ENCODE measurements at regions not wholly inside any gene's neighbourhood (a gene's known extent, or its start where the extent isn't known, plus 50 kb on each side); places are given as distances from the start of the nearest gene placed in this dataset.
"Not testable (repeated sequence)": the region's sequence is repeated elsewhere in the genome, so short reads cannot be mapped to it uniquely, and the experiment has no call there.

GRCh38 chr14:22370084-22370847 lies 218.8 kb downstream of the DAD1 start:
- DNase-seq (ENCODE audit: insufficient read length, low spot score): no peak
- TF ChIP-seq POLR2A (IDR thresholded peaks at IDR 0.05; ENCODE audit: low read depth, low read length) (no peak), TAF1 (IDR thresholded peaks at IDR 0.05; ENCODE audit: low read depth, low read length) (no peak)
- no peak for FAIRE-seq

- FAIRE-seq (no peak), DNase-seq (ENCODE audit: insufficient read length, low spot score) (no peak)
- no peak for TF ChIP-seq PAX5 (IDR thresholded peaks at IDR 0.05; ENCODE audit: insufficient read depth, low read length, severe bottlenecking)
- no peak for TF ChIP-seq SPI1 (IDR thresholded peaks at IDR 0.05; ENCODE audit: low read depth, low read length)
- no peak for TF ChIP-seq TAF1 (IDR thresholded peaks at IDR 0.05; ENCODE audit: low read depth, low read length)
- TF ChIP-seq POLR2A (IDR thresholded peaks at IDR 0.05; ENCODE audit: low read depth, low read length): no peak
- TF ChIP-seq POLR2AphosphoS5 (IDR thresholded peaks at IDR 0.05; ENCODE audit: low read depth, low read length): no peak
- TF ChIP-seq POU2F2 (IDR thresholded peaks at IDR 0.05; ENCODE audit: low read depth, low read length): no peak
These were observed 230.3 kb downstream of the DAD1 start for GRCh38 chr14:22358726-22359125.

GRCh38 chr14:22349281-22349680 lies 239.7 kb downstream of the DAD1 start:
- FAIRE-seq; DNase-seq (ENCODE audit: insufficient read length, low spot score): not testable (repeated sequence)

GRCh38 chr14:22344673-22345072 lies 244.4 kb downstream of the DAD1 start:
- DNase-seq (ENCODE audit: insufficient read length, low spot score): no peak
- TF ChIP-seq TAF1 (IDR thresholded peaks at IDR 0.05; ENCODE audit: low read depth, low read length) (no peak), POLR2AphosphoS5 (IDR thresholded peaks at IDR 0.05; ENCODE audit: low read depth, low read length) (no peak), POLR2A (IDR thresholded peaks at IDR 0.05; ENCODE audit: low read depth, low read length) (no peak), POU2F2 (IDR thresholded peaks at IDR 0.05; ENCODE audit: low read depth, low read length) (no peak), PAX5 (IDR thresholded peaks at IDR 0.05; ENCODE audit: insufficient read depth, low read length, severe bottlenecking) (no peak), SPI1 (IDR thresholded peaks at IDR 0.05; ENCODE audit: low read depth, low read length) (no peak)
- no peak for FAIRE-seq

GRCh38 chr14:22344209-22344608 lies 244.8 kb downstream of the DAD1 start:
- FAIRE-seq; DNase-seq (ENCODE audit: insufficient read length, low spot score): not testable (repeated sequence)

- FAIRE-seq: no peak
These were observed 248.0 kb downstream of the DAD1 start for GRCh38 chr14:22341049-22341448.

GRCh38 chr14:22338917-22339715 lies 249.9 kb downstream of the DAD1 start:
- no peak for DNase-seq (ENCODE audit: insufficient read length, low spot score)

More at GRCh38 chr14:22341049-22341448, 248.0 kb downstream of the DAD1 start:
- no peak for TF ChIP-seq POLR2A (IDR thresholded peaks at IDR 0.05; ENCODE audit: low read depth, low read length)
- no peak for TF ChIP-seq PAX5 (IDR thresholded peaks at IDR 0.05; ENCODE audit: insufficient read depth, low read length, severe bottlenecking)
- no peak for TF ChIP-seq POU2F2 (IDR thresholded peaks at IDR 0.05; ENCODE audit: low read depth, low read length)
- TF ChIP-seq SPI1 (IDR thresholded peaks at IDR 0.05; ENCODE audit: low read depth, low read length): no peak
- TF ChIP-seq TAF1 (IDR thresholded peaks at IDR 0.05; ENCODE audit: low read depth, low read length): no peak
- TF ChIP-seq POLR2AphosphoS5 (IDR thresholded peaks at IDR 0.05; ENCODE audit: low read depth, low read length): no peak
- no peak for DNase-seq (ENCODE audit: insufficient read length, low spot score)

GRCh38 chr14:22338381-22338780 lies 250.6 kb downstream of the DAD1 start:
- no peak for FAIRE-seq
- no peak for TF ChIP-seq POLR2A (IDR thresholded peaks at IDR 0.05; ENCODE audit: low read depth, low read length)
- no peak for DNase-seq (ENCODE audit: insufficient read length, low spot score)

More at GRCh38 chr14:22338917-22339715, 249.9 kb downstream of the DAD1 start:
- no peak for TF ChIP-seq POLR2A (IDR thresholded peaks at IDR 0.05; ENCODE audit: low read depth, low read length)
- FAIRE-seq: no peak

GRCh38 chr14:22337938-22338337 lies 251.1 kb downstream of the DAD1 start:
- no peak for TF ChIP-seq POLR2A (IDR thresholded peaks at IDR 0.05; ENCODE audit: low read depth, low read length)
- TF ChIP-seq TAF1 (IDR thresholded peaks at IDR 0.05; ENCODE audit: low read depth, low read length): no peak
- no peak for TF ChIP-seq POU2F2 (IDR thresholded peaks at IDR 0.05; ENCODE audit: low read depth, low read length)
- no peak for TF ChIP-seq SPI1 (IDR thresholded peaks at IDR 0.05; ENCODE audit: low read depth, low read length)
- no peak for TF ChIP-seq PAX5 (IDR thresholded peaks at IDR 0.05; ENCODE audit: insufficient read depth, low read length, severe bottlenecking)
- no peak for TF ChIP-seq POLR2AphosphoS5 (IDR thresholded peaks at IDR 0.05; ENCODE audit: low read depth, low read length)
- FAIRE-seq: no peak
- no peak for DNase-seq (ENCODE audit: insufficient read length, low spot score)

- DNase-seq (ENCODE audit: insufficient read length, low spot score) (no peak), FAIRE-seq (no peak)
- TF ChIP-seq SPI1 (IDR thresholded peaks at IDR 0.05; ENCODE audit: low read depth, low read length): no peak
These were observed 251.5 kb downstream of the DAD1 start for GRCh38 chr14:22337521-22337920.

- no peak for DNase-seq (ENCODE audit: insufficient read length, low spot score)
- no peak for TF ChIP-seq SPI1 (IDR thresholded peaks at IDR 0.05; ENCODE audit: low read depth, low read length)
- TF ChIP-seq POLR2A (IDR thresholded peaks at IDR 0.05; ENCODE audit: low read depth, low read length): no peak
- no peak for TF ChIP-seq PAX5 (IDR thresholded peaks at IDR 0.05; ENCODE audit: insufficient read depth, low read length, severe bottlenecking)
- no peak for TF ChIP-seq POLR2AphosphoS5 (IDR thresholded peaks at IDR 0.05; ENCODE audit: low read depth, low read length)
- no peak for TF ChIP-seq TAF1 (IDR thresholded peaks at IDR 0.05; ENCODE audit: low read depth, low read length)
- TF ChIP-seq POU2F2 (IDR thresholded peaks at IDR 0.05; ENCODE audit: low read depth, low read length): no peak
- FAIRE-seq: no peak
These were observed 253.0 kb downstream of the DAD1 start for GRCh38 chr14:22336031-22336430.
